ENCODE measurements at regions not wholly inside any gene's neighbourhood (a gene's known extent, or its start where the extent isn't known, plus 50 kb on each side); places are given as distances from the start of the nearest gene placed in this dataset.

DNA sequence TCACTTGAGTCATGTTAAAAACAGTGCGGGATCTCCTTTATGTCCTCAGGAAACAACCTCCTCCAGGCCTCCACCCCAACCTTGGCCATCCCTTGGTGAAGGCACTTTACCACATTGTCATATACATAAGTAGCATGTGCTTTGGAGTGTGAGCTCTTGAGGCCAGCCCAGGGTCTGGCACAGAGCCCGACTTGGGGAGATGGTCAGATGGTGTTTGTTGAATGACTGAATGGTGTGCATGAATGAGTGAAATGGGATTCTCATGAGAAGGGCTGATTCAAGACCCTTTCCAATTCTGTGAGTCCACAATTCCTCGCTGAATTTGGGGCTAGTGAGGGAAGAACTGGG is 52.9 kb upstream of the DLK1 start:
- no peak for DNase-seq (ENCODE audit: low spot score)

DNA sequence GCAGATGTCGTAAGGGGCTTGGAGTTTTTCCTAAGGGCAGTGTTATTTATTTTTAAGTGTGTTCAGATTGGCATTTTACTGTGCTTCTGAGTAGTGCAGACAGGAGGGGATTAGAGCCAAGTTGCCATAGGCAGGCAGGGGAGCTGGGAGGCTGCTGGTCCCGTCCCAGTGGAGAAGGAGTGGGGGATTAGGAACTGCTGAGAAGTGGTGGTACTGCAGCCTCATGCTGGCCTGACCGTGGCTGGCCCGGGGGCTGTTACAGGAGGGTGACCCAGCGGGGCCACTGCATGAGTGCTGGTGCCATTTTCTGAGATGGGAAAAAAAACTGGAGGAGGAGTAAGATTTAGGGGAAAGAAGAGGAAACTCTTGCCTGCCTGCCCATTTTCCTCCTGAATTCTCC is 52.3 kb upstream of the DLK1 start:
- DNase-seq (ENCODE audit: low spot score): no peak

GRCh38 chr14:100674897-100675619 is 51.6 kb upstream of the DLK1 start:
- DNase-seq (ENCODE audit: low spot score): no peak

GRCh38 chr14:100675699-100676684 is 50.7 kb upstream of the DLK1 start:
- no peak for DNase-seq (ENCODE audit: low spot score)

Measured in CD4-positive, alpha-beta T cell treated with Interleukin-6 at 100 ng/mL for 8 hours (primary cell).